ENCODE measurements at regions not wholly inside any gene's neighbourhood (a gene's known extent, or its start where the extent isn't known, plus 50 kb on each side); places are given as distances from the start of the nearest gene placed in this dataset.

GRCh38 chr5:103721183-103721582 is 158.6 kb upstream of the NUDT12 start:
- H3K4me3 ChIP-seq (ENCODE audit: insufficient read depth, low read depth, low read length) = no peak overlapping the region
- no peak overlapping the region for H4K5ac ChIP-seq (ENCODE audit: low read depth, low read length)
- CTCF ChIA-PET = no interaction called here
- H3K14ac ChIP-seq (replicated peaks; ENCODE audit: low read depth, low read length) = no peak overlapping the region
- no peaks in the 10 kb centered on the region for H3K4me1 ChIP-seq (ENCODE audit: control insufficient read depth, insufficient read depth, low read length)
- no peak overlapping the region for H2BK20ac ChIP-seq (ENCODE audit: low read depth, low read length)
- BruUV-seq (replicated peaks) = no TSS peak
- ATAC-seq (ENCODE audit: low read depth) (no peak), DNase-seq (no peak)
- H3K9me3 ChIP-seq (ENCODE audit: control insufficient read depth, insufficient read depth, low read length) = no peaks in the 10 kb centered on the region; the same call in 1 of the 2 replicates
- no peaks in the 10 kb centered on the region for H3K27me3 ChIP-seq (ENCODE audit: control insufficient read depth, insufficient read depth, low read length)
- H3K79me1 ChIP-seq (ENCODE audit: low read depth in 1 of 2, low read length in 2 of 2) = no peaks in the 10 kb centered on the region
- H3K9me1 ChIP-seq (ENCODE audit: insufficient read depth, low read length) = no peaks in the 10 kb centered on the region
- intact Hi-C loops (cut with micrococcal nuclease) = no loop called here
- no peaks in the 10 kb centered on the region for H3K36me3 ChIP-seq (ENCODE audit: control insufficient read depth, insufficient read depth, low read length)
- H4K20me1 ChIP-seq (ENCODE audit: insufficient read depth, low read length) = no peaks in the 10 kb centered on the region
- H2AK9ac ChIP-seq (replicated peaks; ENCODE audit: low read depth, low read length, poor library complexity) = no peak overlapping the region
- H2AFZ ChIP-seq (replicated peaks; ENCODE audit: low read length, poor library complexity) = no peak overlapping the region
- dilution Hi-C loops (cut with HindIII; ENCODE audit: low sequenced_read_pairs, unreplicated experiment) = no loop called here
- H3K4me2 ChIP-seq (ENCODE audit: low read depth, low read length) = no peak overlapping the region
- POLR2A ChIA-PET (ENCODE audit: unreplicated experiment) = no interaction called here
- H3K23ac ChIP-seq (ENCODE audit: low read depth, low read length) = no peak overlapping the region
- no peak for TF ChIP-seq POLR2A (IDR thresholded peaks at IDR 0.05; ENCODE audit: low read depth, low read length)
- TF ChIP-seq RFX5 (IDR thresholded peaks at IDR 0.05; ENCODE audit: low read depth, low read length) = no peak
- TF ChIP-seq MAZ (IDR thresholded peaks at IDR 0.05; ENCODE audit: borderline replicate concordance, low read depth, low read length) = no peak
- no peak for TF ChIP-seq ELK1 (IDR thresholded peaks at IDR 0.05; ENCODE audit: borderline replicate concordance, low read depth, low read length)
- no peak for TF ChIP-seq USF2 (IDR thresholded peaks at IDR 0.05; ENCODE audit: low read depth, low read length)
- TF ChIP-seq MXI1 (IDR thresholded peaks at IDR 0.05; ENCODE audit: borderline replicate concordance, low read depth, low read length) = no peak
- no peak for TF ChIP-seq SMC3 (IDR thresholded peaks at IDR 0.05; ENCODE audit: low read depth, low read length)
- TF ChIP-seq FOS (IDR thresholded peaks at IDR 0.05; ENCODE audit: low read depth, low read length) = no peak
- no peak for TF ChIP-seq NFE2L2 (IDR thresholded peaks at IDR 0.05; ENCODE audit: low read depth, low read length)
- H3K4ac ChIP-seq (ENCODE audit: low read depth, low read length) = no peak overlapping the region
- in situ Hi-C loops (cut with MboI; ENCODE audit: low sequenced_read_pairs) = no loop called here
- no peak overlapping the region for H2BK5ac ChIP-seq (ENCODE audit: low read depth, low read length, poor library complexity, severe bottlenecking)
- H4K8ac ChIP-seq (ENCODE audit: low read depth in 2 of 2, low read length in 2 of 2) = no peak overlapping the region
- no peak overlapping the region for H4K91ac ChIP-seq (ENCODE audit: insufficient read depth, low read depth, low read length)
- H3K56ac ChIP-seq (ENCODE audit: extremely low read depth, insufficient read depth, low read length) = no peak overlapping the region
- no peak overlapping the region for H2AK5ac ChIP-seq (ENCODE audit: low read depth, low read length)
- H2BK15ac ChIP-seq (ENCODE audit: low read depth, low read length) = no peak overlapping the region
- H3K9ac ChIP-seq (ENCODE audit: low read depth, low read length) = no peak overlapping the region
- WGBS, 2 experiments (ENCODE audit: extremely low coverage in 2 of 2, insufficient read length in 1 of 2) = 100% methylated on average over 1 of the region's 3 CpGs; no CpG with 5 or more reads in 1 of the 2 experiments
- no peak overlapping the region for H3K18ac ChIP-seq (ENCODE audit: low read depth, low read length)
- no peak overlapping the region for H2BK120ac ChIP-seq (ENCODE audit: low read depth, low read length)
- no peak overlapping the region for H3K27ac ChIP-seq (ENCODE audit: insufficient read depth, low read length)

All from IMR-90 (cell line).